ENCODE measurements at regions not wholly inside any gene's neighbourhood (a gene's known extent, or its start where the extent isn't known, plus 50 kb on each side); places are given as distances from the start of the nearest gene placed in this dataset.

- Mint-ChIP-seq H3K4me1 (ENCODE audit: low read depth) (no peaks in the 10 kb centered on the region), H3K9me3 (ENCODE audit: low read depth) (peaks cover 13% of the 10 kb centered on the region), H3K27me3 (ENCODE audit: low read depth) (no peaks in the 10 kb centered on the region), H3K36me3 (ENCODE audit: low read depth) (peaks cover 1% of the 10 kb centered on the region), H3K27ac (ENCODE audit: unreplicated experiment) (no peak overlapping the region), H3K4me3 (ENCODE audit: unreplicated experiment) (no peak overlapping the region)
- no peak for DNase-seq (ENCODE audit: low spot score)
- TF ChIP-seq, protein P1, sequence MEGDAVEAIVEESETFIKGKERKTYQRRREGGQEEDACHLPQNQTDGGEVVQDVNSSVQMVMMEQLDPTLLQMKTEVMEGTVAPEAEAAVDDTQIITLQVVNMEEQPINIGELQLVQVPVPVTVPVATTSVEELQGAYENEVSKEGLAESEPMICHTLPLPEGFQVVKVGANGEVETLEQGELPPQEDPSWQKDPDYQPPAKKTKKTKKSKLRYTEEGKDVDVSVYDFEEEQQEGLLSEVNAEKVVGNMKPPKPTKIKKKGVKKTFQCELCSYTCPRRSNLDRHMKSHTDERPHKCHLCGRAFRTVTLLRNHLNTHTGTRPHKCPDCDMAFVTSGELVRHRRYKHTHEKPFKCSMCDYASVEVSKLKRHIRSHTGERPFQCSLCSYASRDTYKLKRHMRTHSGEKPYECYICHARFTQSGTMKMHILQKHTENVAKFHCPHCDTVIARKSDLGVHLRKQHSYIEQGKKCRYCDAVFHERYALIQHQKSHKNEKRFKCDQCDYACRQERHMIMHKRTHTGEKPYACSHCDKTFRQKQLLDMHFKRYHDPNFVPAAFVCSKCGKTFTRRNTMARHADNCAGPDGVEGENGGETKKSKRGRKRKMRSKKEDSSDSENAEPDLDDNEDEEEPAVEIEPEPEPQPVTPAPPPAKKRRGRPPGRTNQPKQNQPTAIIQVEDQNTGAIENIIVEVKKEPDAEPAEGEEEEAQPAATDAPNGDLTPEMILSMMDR (IDR thresholded peaks at IDR 0.05) = no peak
Observed at GRCh38 chr5:92428415-92428814, 1045.3 kb upstream of the ARRDC3 start.

DNA sequence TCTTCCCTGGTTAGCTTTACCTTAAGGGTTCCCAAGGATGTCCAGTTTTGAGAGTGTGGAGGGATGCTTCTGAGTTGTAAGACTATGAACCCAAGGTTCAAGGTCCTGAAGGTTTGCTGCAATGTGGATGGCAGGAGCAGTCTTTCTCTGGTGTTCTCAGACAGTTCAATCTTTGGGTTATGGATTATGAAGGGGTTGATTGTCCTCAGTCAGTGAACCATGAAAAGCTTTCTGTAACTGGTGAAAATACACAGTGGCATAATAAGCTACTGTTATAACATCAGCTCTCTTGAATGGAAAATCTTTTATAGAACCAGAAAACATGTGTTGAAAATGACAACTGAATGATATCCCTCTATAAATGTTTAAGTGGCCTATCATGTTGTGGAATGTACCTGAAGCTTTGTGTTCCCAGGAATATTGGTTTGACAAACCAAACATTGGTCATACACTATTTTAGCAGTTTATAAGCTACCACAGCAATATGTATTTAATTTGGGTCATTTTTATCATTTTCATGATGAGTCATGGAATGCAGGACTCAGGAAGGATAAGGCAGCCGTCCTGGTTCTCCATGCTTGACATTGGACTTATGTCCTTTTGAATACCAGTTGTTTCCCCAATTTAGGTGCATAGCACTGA lies 1041.8 kb upstream of the ARRDC3 start:
- peaks cover 11% of the 10 kb centered on the region for H3K36me3 Mint-ChIP-seq (ENCODE audit: low read depth)
- peaks cover 33% of the 10 kb centered on the region for H3K9me3 Mint-ChIP-seq (ENCODE audit: low read depth)
- TF ChIP-seq, protein P1 (IDR thresholded peaks at IDR 0.05) = no peak
- H3K4me1 Mint-ChIP-seq (ENCODE audit: low read depth) = no peaks in the 10 kb centered on the region
- DNase-seq (ENCODE audit: low spot score) = no peak
- H3K27ac Mint-ChIP-seq (ENCODE audit: unreplicated experiment) = no peak overlapping the region
- H3K4me3 Mint-ChIP-seq (ENCODE audit: unreplicated experiment) = no peak overlapping the region
- H3K27me3 Mint-ChIP-seq (ENCODE audit: low read depth) = no peaks in the 10 kb centered on the region

- H3K9me3 Mint-ChIP-seq (ENCODE audit: low read depth) = peaks cover 33% of the 10 kb centered on the region
- peaks cover 10% of the 10 kb centered on the region for H3K36me3 Mint-ChIP-seq (ENCODE audit: low read depth)
- H3K4me1 Mint-ChIP-seq (ENCODE audit: low read depth) = no peaks in the 10 kb centered on the region
- DNase-seq (ENCODE audit: low spot score) = no peak
- no peaks in the 10 kb centered on the region for H3K27me3 Mint-ChIP-seq (ENCODE audit: low read depth)
- H3K4me3 Mint-ChIP-seq (ENCODE audit: unreplicated experiment) = no peak overlapping the region
- H3K27ac Mint-ChIP-seq (ENCODE audit: unreplicated experiment) = no peak overlapping the region
- TF ChIP-seq, protein P1 (IDR thresholded peaks at IDR 0.05) = no peak
Observed at GRCh38 chr5:92421942-92422341, 1038.8 kb upstream of the ARRDC3 start.

DNA sequence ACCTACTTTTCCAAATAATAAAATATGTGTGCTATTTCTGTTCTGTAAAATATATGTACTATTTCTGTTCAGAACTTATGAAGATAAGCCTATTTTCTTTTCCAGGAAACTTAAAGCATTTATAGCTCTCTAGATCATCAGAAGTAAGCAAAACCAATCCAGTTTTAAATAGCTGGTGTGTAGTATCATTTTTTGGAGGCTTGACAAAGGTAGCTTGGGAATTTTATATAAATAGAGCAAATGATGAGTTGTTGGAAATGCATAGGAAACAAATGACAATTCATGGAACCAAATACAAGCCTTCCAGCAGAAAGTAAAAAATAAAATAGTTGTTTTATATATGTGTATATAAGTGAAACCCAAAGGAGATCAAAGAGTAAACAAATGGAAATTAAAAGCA lies 1038.1 kb upstream of the ARRDC3 start:
- peaks cover 10% of the 10 kb centered on the region for H3K36me3 Mint-ChIP-seq (ENCODE audit: low read depth)
- H3K4me3 Mint-ChIP-seq (ENCODE audit: unreplicated experiment) = no peak overlapping the region
- no peak for DNase-seq (ENCODE audit: low spot score)
- no peaks in the 10 kb centered on the region for H3K4me1 Mint-ChIP-seq (ENCODE audit: low read depth)
- peaks cover 33% of the 10 kb centered on the region for H3K9me3 Mint-ChIP-seq (ENCODE audit: low read depth)
- H3K27me3 Mint-ChIP-seq (ENCODE audit: low read depth) = no peaks in the 10 kb centered on the region
- no peak overlapping the region for H3K27ac Mint-ChIP-seq (ENCODE audit: unreplicated experiment)
- TF ChIP-seq, protein P1 (IDR thresholded peaks at IDR 0.05) = no peak

GRCh38 chr5:92419261-92419660 lies 1036.1 kb upstream of the ARRDC3 start:
- Mint-ChIP-seq H3K27me3 (ENCODE audit: low read depth) (no peaks in the 10 kb centered on the region), H3K9me3 (ENCODE audit: low read depth) (peaks cover 27% of the 10 kb centered on the region), H3K36me3 (ENCODE audit: low read depth) (peaks cover 10% of the 10 kb centered on the region), H3K27ac (ENCODE audit: unreplicated experiment) (no peak overlapping the region), H3K4me1 (ENCODE audit: low read depth) (no peaks in the 10 kb centered on the region), H3K4me3 (ENCODE audit: unreplicated experiment) (no peak overlapping the region)
- DNase-seq (ENCODE audit: low spot score) = no peak
- TF ChIP-seq, protein P1 (IDR thresholded peaks at IDR 0.05) = no peak
